ENCODE measurements at regions not wholly inside any gene's neighbourhood (a gene's known extent, or its start where the extent isn't known, plus 50 kb on each side); places are given as distances from the start of the nearest gene placed in this dataset.

GRCh38 chr9:80383331-80383730, 811.6 kb downstream of the TLE4 start:
- DNase-seq (ENCODE audit: low read depth, low spot score): no peak

DNA sequence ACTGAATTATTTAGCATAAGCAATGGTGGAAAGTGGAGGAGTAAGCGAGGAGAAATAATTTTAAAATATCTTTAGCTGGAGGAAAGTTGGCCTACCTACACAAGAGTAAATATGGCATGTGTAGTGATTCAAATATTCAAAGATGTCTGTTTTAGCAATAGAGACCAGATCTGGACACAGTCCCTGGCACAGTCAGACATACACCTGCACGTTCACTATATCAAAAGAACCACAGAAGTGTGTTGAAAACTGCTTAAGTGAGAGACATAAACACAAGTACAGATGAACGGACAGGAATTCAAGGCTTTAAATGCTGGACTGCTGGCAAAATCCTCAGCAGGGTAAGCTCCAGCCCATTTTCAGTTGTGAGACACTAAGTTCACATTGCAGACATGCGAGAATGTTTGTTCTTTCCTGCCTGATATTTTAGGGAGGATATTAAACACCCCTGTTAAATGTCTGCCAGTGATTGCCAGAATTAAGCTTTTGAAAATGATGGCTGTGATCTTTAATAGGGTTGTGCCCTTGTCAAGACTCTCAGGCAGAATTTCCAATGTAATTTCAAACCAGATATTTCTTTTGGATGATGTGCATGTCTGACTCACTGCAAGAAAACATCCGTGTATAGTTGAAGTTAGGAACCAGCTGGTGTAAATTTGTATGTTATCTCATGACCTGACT, 810.6 kb downstream of the TLE4 start:
- peak; percentile 18 for DNase-seq (ENCODE audit: low read depth, low spot score)

DNA sequence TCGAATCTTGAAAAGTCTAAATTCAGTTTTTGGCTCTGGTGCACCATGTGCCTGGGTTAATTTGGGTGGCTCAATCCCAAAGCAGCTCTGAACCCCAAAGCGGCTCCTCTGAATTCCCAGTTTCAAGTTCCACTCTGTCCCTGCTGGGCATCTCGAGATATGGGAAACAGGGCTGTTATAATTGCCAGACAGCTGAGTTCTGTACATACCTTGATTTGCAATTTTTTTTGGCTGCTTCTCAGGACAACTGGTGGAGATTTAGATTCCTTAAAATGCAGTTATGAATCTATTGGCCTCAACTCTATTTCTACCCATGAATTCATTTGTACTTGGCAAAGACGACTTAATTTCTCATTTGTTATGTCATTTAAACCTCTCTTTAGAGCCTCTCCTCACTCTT, 808.5 kb downstream of the TLE4 start:
- DNase-seq (ENCODE audit: low read depth, low spot score): no peak

- no peak for DNase-seq (ENCODE audit: low read depth, low spot score)
Measured at GRCh38 chr9:80378669-80379293, 807.0 kb downstream of the TLE4 start.

DNA sequence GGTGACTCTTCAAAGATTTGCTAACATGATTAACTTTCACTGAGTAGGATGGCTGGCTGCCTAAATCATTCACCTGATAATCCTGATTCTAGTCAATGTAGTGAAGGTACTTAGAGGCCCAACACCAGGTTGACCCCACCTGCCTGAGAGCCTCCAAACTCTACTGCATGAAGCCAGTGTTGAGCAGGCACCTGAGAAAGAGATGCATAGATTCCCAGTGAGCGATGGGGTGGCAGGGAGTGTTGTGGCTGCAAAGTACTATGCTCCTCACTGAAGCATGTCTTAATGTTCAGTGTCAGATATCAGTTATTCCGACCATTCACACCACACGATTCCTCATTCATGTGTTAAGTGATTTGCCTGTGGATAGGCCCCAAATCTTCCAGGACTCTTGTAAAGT, 804.4 kb downstream of the TLE4 start:
- no peak for DNase-seq (ENCODE audit: low read depth, low spot score)

- no peak for DNase-seq (ENCODE audit: low read depth, low spot score)
Measured at GRCh38 chr9:80375477-80375876, 803.7 kb downstream of the TLE4 start.

DNA sequence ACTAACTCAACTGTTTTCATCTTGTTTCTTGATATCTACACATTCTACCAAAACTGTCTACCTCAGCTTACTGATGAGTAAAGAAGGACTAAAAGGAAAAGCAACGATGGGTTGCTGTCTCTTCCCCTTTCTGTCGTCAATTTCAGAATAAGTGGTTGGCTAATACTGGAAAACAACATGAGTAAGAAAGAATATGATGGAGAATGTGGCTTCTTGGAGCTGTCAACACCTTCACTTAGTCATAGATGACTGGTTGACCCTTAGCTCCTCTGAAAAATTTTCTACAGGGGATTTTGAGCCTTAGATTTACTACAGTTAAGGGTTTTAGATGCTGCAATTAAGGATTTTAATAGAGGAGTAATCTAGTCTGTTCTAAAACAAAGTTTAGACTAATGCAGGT, 797.9 kb downstream of the TLE4 start:
- no peak for DNase-seq (ENCODE audit: low read depth, low spot score)

DNA sequence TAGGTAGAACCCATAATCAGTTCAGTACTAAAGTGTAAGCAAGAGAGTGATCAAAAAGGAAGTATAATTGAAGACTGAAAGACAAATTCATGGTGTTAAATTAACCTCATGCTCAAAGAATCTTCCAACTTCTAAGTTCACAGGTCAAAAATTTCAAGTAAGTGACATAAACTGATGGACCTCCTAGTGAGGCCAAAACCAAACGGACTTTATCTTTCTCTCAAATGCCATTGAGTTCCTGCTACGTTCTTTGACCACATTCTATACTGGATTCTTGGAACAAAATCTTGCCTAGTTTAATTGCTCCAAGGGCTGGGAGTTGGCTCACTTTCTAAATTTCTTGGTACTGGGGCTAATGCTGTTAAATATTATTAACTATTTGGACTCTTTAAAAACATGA, 794.9 kb downstream of the TLE4 start:
- no peak for DNase-seq (ENCODE audit: low read depth, low spot score)

- DNase-seq (ENCODE audit: low read depth, low spot score): no peak
Measured at GRCh38 chr9:80359941-80360881, 788.4 kb downstream of the TLE4 start.

DNA sequence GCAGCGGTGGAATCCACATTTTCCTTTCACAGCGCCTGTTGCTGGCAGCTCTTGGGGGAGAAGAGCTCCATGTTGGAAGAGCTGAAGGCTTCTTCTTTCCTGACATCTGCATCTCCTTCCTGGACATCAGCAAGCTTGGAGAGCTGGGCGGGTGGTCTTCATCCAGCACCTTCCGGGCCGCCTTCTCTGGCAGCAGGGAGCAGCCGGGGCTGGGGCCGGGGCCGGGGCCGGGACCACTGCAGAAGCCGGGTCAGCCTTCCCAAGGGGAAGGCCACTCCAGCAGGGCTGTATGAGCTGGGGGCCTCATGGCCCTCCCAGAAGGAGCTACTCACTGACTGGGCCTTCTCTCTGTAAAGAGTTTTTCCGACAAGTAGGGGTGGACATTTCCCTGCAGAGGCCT, 787.5 kb downstream of the TLE4 start:
- DNase-seq (ENCODE audit: low read depth, low spot score): no peak

- DNase-seq (ENCODE audit: low read depth, low spot score): no peak
Measured at GRCh38 chr9:80352967-80353366, 781.2 kb downstream of the TLE4 start.

- no peak for DNase-seq (ENCODE audit: low read depth, low spot score)
Measured at GRCh38 chr9:80351612-80352011, 779.8 kb downstream of the TLE4 start.

DNA sequence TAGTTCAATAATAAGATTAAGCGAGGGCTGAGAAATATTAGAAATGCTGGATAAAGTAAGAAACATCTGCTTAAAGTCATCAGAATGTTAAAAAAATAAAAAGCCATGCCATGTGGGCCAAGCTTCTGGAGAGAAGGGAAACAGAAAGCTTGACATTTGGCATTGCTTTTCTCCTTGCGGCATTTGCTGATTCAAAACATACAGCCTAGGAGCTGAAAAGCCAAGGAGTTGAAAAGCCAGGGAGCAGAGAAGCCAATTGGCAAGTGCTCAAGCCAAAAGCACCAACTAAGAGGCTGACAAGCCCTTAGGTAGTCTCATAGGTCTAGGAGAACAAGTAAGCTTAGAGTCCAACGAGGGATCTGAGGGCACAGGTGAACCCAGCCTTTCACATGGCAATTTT, 754.3 kb downstream of the TLE4 start:
- no peak for DNase-seq (ENCODE audit: low read depth, low spot score)

GRCh38 chr9:80320916-80321315, 749.2 kb downstream of the TLE4 start:
- DNase-seq (ENCODE audit: low read depth, low spot score): peak; percentile 20

DNA sequence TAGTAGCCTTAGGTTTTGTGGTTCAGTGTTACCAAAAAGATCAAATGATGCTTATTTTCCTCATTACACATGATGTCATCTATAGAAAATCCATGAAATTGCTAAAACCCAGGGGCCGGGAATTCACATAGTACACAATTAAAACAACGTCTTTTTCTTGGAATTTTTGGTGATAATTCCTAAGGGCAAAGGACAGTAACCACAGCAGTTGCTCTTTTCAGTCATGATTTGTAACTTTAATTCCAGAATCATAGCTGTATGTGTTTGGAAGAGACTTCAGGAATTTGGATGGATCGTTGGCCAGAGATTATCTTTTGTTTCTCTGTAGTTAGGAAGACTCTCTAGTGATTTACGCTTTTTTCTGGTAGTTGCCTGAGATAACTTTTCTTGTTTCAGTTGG, 748.7 kb downstream of the TLE4 start:
- no peak for DNase-seq (ENCODE audit: low read depth, low spot score)

DNA sequence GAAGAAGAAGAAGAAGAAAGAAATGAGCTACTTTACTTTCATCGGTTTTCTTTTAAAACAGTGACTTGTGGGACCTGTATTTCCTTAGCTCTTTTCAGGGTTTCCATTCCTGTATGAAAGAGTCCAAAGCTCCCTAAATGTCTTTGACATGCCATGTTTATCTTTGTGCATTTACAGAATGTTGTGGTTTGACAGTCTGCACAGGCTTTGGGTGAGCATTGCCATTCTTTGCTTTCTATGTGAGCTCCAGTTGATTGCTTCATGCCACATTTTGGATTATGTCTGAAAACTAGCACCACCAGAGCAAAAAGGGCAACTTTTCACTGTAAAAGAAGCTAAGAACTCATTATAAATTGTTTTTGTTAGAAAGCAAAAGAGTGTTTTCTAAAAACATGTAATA, 733.4 kb downstream of the TLE4 start:
- DNase-seq (ENCODE audit: low read depth, low spot score): no peak

GRCh38 chr9:80294955-80295354, 723.2 kb downstream of the TLE4 start:
- no peak for DNase-seq (ENCODE audit: low read depth, low spot score)

- DNase-seq (ENCODE audit: low read depth, low spot score): no peak
Measured at GRCh38 chr9:80294318-80294717, 722.6 kb downstream of the TLE4 start.

DNA sequence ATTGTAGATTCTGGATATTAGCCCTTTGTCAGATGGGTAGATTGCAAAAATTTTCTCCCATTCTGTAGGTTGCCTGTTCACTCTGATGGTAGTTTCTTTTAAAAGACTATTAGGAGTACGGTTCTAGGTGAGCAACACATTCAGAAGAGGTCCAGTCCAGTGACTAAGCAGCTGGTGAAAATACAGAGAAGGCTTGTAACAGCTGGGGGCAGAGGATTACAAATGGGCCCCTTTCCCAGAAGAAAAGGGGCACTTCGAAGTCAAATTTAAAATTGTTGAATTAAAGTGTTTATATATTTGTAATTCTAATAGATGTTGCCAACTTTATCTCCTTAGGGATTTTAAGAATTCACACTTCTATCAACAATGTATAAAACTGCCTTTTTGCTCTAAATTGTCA, 720.5 kb downstream of the TLE4 start:
- no peak for DNase-seq (ENCODE audit: low read depth, low spot score)

GRCh38 chr9:80285326-80285725, 713.6 kb downstream of the TLE4 start:
- DNase-seq (ENCODE audit: low read depth, low spot score): peak; percentile 23

GRCh38 chr9:80282766-80283165, 711.0 kb downstream of the TLE4 start:
- no peak for DNase-seq (ENCODE audit: low read depth, low spot score)

- no peak for DNase-seq (ENCODE audit: low read depth, low spot score)
Measured at GRCh38 chr9:80259079-80259478, 687.3 kb downstream of the TLE4 start.

DNA sequence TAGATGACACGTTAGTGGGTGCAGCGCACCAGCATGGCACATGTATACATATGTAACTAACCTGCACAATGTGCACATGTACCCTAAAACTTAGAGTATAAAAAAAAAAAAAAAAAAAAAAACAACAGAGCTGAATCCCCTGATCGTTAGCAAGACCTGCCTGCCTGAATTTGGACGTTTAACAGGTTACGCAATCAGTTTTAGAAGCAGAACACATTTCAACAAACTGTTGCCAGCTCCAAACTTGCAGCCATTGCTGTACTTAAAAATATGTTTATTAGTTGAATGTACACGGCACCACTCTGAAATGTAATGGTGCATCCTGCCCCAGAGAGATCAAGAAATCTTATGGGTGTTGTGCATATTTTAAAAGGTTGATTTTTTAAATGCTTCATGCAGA, 680.0 kb downstream of the TLE4 start:
- no peak for DNase-seq (ENCODE audit: low read depth, low spot score)

Measured in smooth muscle cell of the brain vasculature (primary cell).